IMR-90 (cell line): ENCODE measurements at regions not wholly inside any gene's neighbourhood (a gene's known extent, or its start where the extent isn't known, plus 50 kb on each side); places are given as distances from the start of the nearest gene placed in this dataset.
A peak's percentile ranks its signal among the peaks of the same experiment; 100 is the strongest.

ENCODE experiments used
- ATAC-seq: fragments of 200-7000 bp; cut with Tn5 transposase; 2 replicates; pipeline ENCODE4 v1.9.1; 2020; ENCODE audit warnings: low read depth, mild to moderate bottlenecking, moderate library complexity
- BruUV-seq: library from RNA; stranded (reverse); fragments of 400-500 nt; replicated peaks from 2 replicates; lab custom pipeline; 2021; lab: Mats Ljungman, UMichigan
- CTCF ChIA-PET: fragments of 300-600 bp; formaldehyde crosslinking; extraction: SDS; loops from one replicate; lab custom pipeline; 2021; ENCODE audit warnings: antibody characterized with exemption; lab: Yijun Ruan, JAX
- POLR2A ChIA-PET: fragments of 300-600 bp; sonication (Branson Sonifier 250); formaldehyde crosslinking; loops from one replicate; lab custom pipeline; 2022; ENCODE audit warnings: antibody characterized with exemption; ENCODE audit not compliant: unreplicated experiment; lab: Charles Lee
- DNase-seq: peaks from one replicate; pipeline ENCODE4 v3.0.0; 2013
- H2AFZ ChIP-seq: replicated peaks from 2 replicates; pipeline ENCODE3; 2013; ENCODE audit warnings: low read length, mild to moderate bottlenecking; ENCODE audit not compliant: poor library complexity
- H2AK5ac ChIP-seq: 2 replicates; pipeline ENCODE4 v1.6.1; 2013; ENCODE audit warnings: low read depth, low read length, inconsistent platforms
- H2AK9ac ChIP-seq: replicated peaks from 2 replicates; pipeline ENCODE3; 2013; ENCODE audit warnings: mild to moderate bottlenecking, low read depth, low read length, moderate library complexity; ENCODE audit not compliant: poor library complexity
- H2BK120ac ChIP-seq: 2 replicates; pipeline ENCODE4 v1.6.1; 2013; ENCODE audit warnings: low read depth, low read length, inconsistent platforms
- H2BK15ac ChIP-seq: 3 replicates; pipeline ENCODE4 v1.6.1; 2013; ENCODE audit warnings: low read depth, low read length, inconsistent platforms
- H2BK20ac ChIP-seq: 2 replicates; pipeline ENCODE4 v1.6.1; 2013; ENCODE audit warnings: low read depth, mild to moderate bottlenecking, inconsistent platforms, low read length, moderate library complexity
- H2BK5ac ChIP-seq: 2 replicates; pipeline ENCODE4 v1.6.1; 2013; ENCODE audit warnings: mild to moderate bottlenecking, low read depth, low read length, inconsistent platforms; ENCODE audit not compliant: poor library complexity, severe bottlenecking
- H3K14ac ChIP-seq: replicated peaks from 2 replicates; pipeline ENCODE4 v1.6.1; 2013; ENCODE audit warnings: low read depth, low read length, inconsistent platforms
- H3K18ac ChIP-seq: 2 replicates; pipeline ENCODE4 v1.6.1; 2013; ENCODE audit warnings: low read depth, low read length, control low read depth
- H3K23ac ChIP-seq: 2 replicates; pipeline ENCODE4 v1.6.1; 2013; ENCODE audit warnings: low read depth, low read length, inconsistent platforms
- H3K27ac ChIP-seq: 2 replicates; pipeline ENCODE4 v1.5.1; 2013; ENCODE audit warnings: mild to moderate bottlenecking, control low read depth, low read length; ENCODE audit not compliant: insufficient read depth
- H3K27me3 ChIP-seq: 2 replicates; pipeline ENCODE4 v1.6.1; 2013; ENCODE audit warnings: low read length; ENCODE audit not compliant: control insufficient read depth, insufficient read depth
- H3K36me3 ChIP-seq: 2 replicates; pipeline ENCODE4 v1.6.1; 2013; ENCODE audit warnings: low read length, mixed read lengths; ENCODE audit not compliant: control insufficient read depth, insufficient read depth
- H3K4ac ChIP-seq: 2 replicates; pipeline ENCODE4 v1.6.1; 2013; ENCODE audit warnings: low read depth, low read length, inconsistent platforms
- H3K4me1 ChIP-seq: 2 replicates; pipeline ENCODE4 v1.6.1; 2013; ENCODE audit warnings: low read length, mixed read lengths; ENCODE audit not compliant: control insufficient read depth, insufficient read depth
- H3K4me2 ChIP-seq: 2 replicates; pipeline ENCODE4 v1.6.1; 2013; ENCODE audit warnings: low read depth, mild to moderate bottlenecking, control low read depth, low read length, moderate library complexity
- H3K4me3 ChIP-seq: 2 replicates; pipeline ENCODE4 v1.5.1; 2013; ENCODE audit warnings: low read depth, mild to moderate bottlenecking, control low read depth, low read length, moderate library complexity; ENCODE audit not compliant: insufficient read depth
- H3K56ac ChIP-seq: 2 replicates; pipeline ENCODE4 v1.6.1; 2013; ENCODE audit warnings: low read length, inconsistent platforms; ENCODE audit not compliant: insufficient read depth; ENCODE audit errors: extremely low read depth
- H3K79me1 ChIP-seq, 2 experiments: 2 replicates each; pipeline ENCODE4 v1.6.1; 2013; ENCODE audit warnings: low read length in 2 of 2, inconsistent platforms in 1 of 2, low read depth in 1 of 2
- H3K9ac ChIP-seq: 2 replicates; pipeline ENCODE4 v1.6.1; 2013; ENCODE audit warnings: low read depth, low read length, control low read depth
- H3K9me1 ChIP-seq: 2 replicates; pipeline ENCODE4 v1.6.1; 2013; ENCODE audit warnings: low read length, inconsistent platforms; ENCODE audit not compliant: insufficient read depth
- H3K9me3 ChIP-seq: 2 replicates; pipeline ENCODE4 v1.6.1; 2013; ENCODE audit warnings: low read length; ENCODE audit not compliant: control insufficient read depth, insufficient read depth
- H4K20me1 ChIP-seq: 2 replicates; pipeline ENCODE4 v1.6.1; 2013; ENCODE audit warnings: low read length, inconsistent platforms; ENCODE audit not compliant: insufficient read depth
- H4K5ac ChIP-seq: 2 replicates; pipeline ENCODE4 v1.6.1; 2013; ENCODE audit warnings: mild to moderate bottlenecking, low read depth, low read length, control low read depth
- H4K8ac ChIP-seq, 2 experiments: 2 replicates each; pipeline ENCODE4 v1.6.1; 2013; ENCODE audit warnings: low read depth in 2 of 2, low read length in 2 of 2, control low read depth in 1 of 2, inconsistent platforms in 1 of 2
- H4K91ac ChIP-seq: 2 replicates; pipeline ENCODE4 v1.6.1; 2013; ENCODE audit warnings: low read depth, low read length, inconsistent platforms; ENCODE audit not compliant: insufficient read depth
- BHLHE40 ChIP-seq: fragments of 150-350 bp; IDR thresholded peaks from 2 replicates; pipeline ENCODE4 v1.6.1; 2016; ENCODE audit warnings: mild to moderate bottlenecking, low read depth, low read length
- CEBPB ChIP-seq: IDR thresholded peaks from 2 replicates; pipeline ENCODE4 v1.6.1; 2012; ENCODE audit warnings: low read depth, low read length, improper control_type of control experiment
- MAZ ChIP-seq: IDR thresholded peaks from 2 replicates; pipeline ENCODE4 v1.6.1; 2012; ENCODE audit warnings: low read depth, mild to moderate bottlenecking, low read length, improper control_type of control experiment, moderate library complexity, borderline replicate concordance
- NFE2L2 ChIP-seq: fragments of 150-350 bp; IDR thresholded peaks from 2 replicates; pipeline ENCODE4 v1.6.1; 2016; ENCODE audit warnings: low read depth, mild to moderate bottlenecking, low read length
- POLR2A ChIP-seq: IDR thresholded peaks from 2 replicates; pipeline ENCODE4 v1.6.1; 2012; ENCODE audit warnings: mild to moderate bottlenecking, low read depth, low read length
- RCOR1 ChIP-seq: IDR thresholded peaks from 2 replicates; pipeline ENCODE4 v1.6.1; 2012; ENCODE audit warnings: mild to moderate bottlenecking, low read length, improper control_type of control experiment; ENCODE audit not compliant: insufficient replicate concordance
- SMC3 ChIP-seq: fragments of 150-350 bp; IDR thresholded peaks from 2 replicates; pipeline ENCODE4 v1.6.1; 2016; ENCODE audit warnings: low read depth, mild to moderate bottlenecking, antibody characterized with exemption, low read length, moderate library complexity
- USF2 ChIP-seq: fragments of 150-350 bp; IDR thresholded peaks from 2 replicates; pipeline ENCODE4 v1.6.1; 2017; ENCODE audit warnings: mild to moderate bottlenecking, antibody characterized with exemption, low read length, low read depth
- WGBS, 2 experiments: methylation state at CpG; one replicate each; pipeline versions ENCODE4 v1.1.5 to v1.1.7; 2013; ENCODE audit warnings: missing lambda C conversion rate in 2 of 2; ENCODE audit not compliant: insufficient read length in 1 of 2; ENCODE audit errors: extremely low coverage in 2 of 2; 5-methylcytosine and 5-hydroxymethylcytosine counted together
- dilution Hi-C: fragments of 300-500 bp; cut with HindIII; formaldehyde crosslinking; loops from one replicate; pipeline ENCODE4 v1.14.3; 2018; ENCODE audit warnings: low sequenced_read_pairs; ENCODE audit not compliant: unreplicated experiment
- in situ Hi-C: fragments of 300-500 bp; cut with MboI; formaldehyde crosslinking; loops from 3 replicates; pipeline ENCODE4 v1.14.3; 2019; ENCODE audit warnings: low sequenced_read_pairs, inconsistent platforms, mixed read lengths
- intact Hi-C: fragments of 100-400 bp; cut with micrococcal nuclease; formaldehyde crosslinking; loops from 2 replicates; pipeline ENCODE4 v1.10.0; 2022
- TF ChIP-seq, protein P1 (sequence below): conservative IDR thresholded peaks from 2 replicates; pipeline ENCODE4 v1.5.1; 2012; ENCODE audit warnings: mild to moderate bottlenecking, low read depth, low read length, improper control_type of control experiment

GRCh38 chr5:34604119-34604675 lies 51.9 kb upstream of the RAI14 start:
- DNase-seq (no peak), ATAC-seq (no peak)
- Histone ChIP-seq H2BK15ac (peak overlapping the region; percentile 90), H2AK9ac (no peak overlapping the region), H3K56ac (no peak overlapping the region), H2BK120ac (peak overlapping the region; percentile 52; the same call in 1 of the 2 replicates), H3K4me3 (no peak overlapping the region), H4K91ac (no peak overlapping the region; the same call in 1 of the 2 replicates), H3K4me2 (no peak overlapping the region), H3K27me3 (no peaks in the 10 kb centered on the region), H3K27ac (no peak overlapping the region), H3K9ac (no peak overlapping the region), H3K9me1 (peaks cover 7% of the 10 kb centered on the region; the same call in 1 of the 2 replicates), H3K4ac (peak overlapping the region; percentile 22; the same call in 1 of the 2 replicates), H2AK5ac (peak overlapping the region; percentile 82), H2AFZ (no peak overlapping the region), H4K8ac (no peak overlapping the region), H2BK5ac (no peak overlapping the region), H3K23ac (no peak overlapping the region), H4K20me1 (no peaks in the 10 kb centered on the region), H2BK20ac (peak overlapping the region; percentile 77; the same call in 1 of the 2 replicates), H3K14ac (0 out of 2 replicates have a peak overlapping the region, but pooled peaks have one; percentile 24), H3K9me3 (no peaks in the 10 kb centered on the region), H3K4me1 (peaks cover 6% of the 10 kb centered on the region), H3K79me1 (peaks cover 3 to 14% of the 10 kb centered on the region in 2 experiments; a peak in 3 of 4 replicates), H3K36me3 (no peaks in the 10 kb centered on the region), H4K5ac (no peak overlapping the region), H3K18ac (peak overlapping the region; percentile 1; the same call in 1 of the 2 replicates)
- intact Hi-C loops = no loop called here
- ChIA-PET CTCF (no interaction called here), POLR2A (no interaction called here)
- TF ChIP-seq USF2 (no peak), MAZ (no peak), BHLHE40 (no peak), POLR2A (no peak), NFE2L2 (no peak), SMC3 (no peak), RCOR1 (no peak), CEBPB (no peak)
- TF ChIP-seq, protein P1, sequence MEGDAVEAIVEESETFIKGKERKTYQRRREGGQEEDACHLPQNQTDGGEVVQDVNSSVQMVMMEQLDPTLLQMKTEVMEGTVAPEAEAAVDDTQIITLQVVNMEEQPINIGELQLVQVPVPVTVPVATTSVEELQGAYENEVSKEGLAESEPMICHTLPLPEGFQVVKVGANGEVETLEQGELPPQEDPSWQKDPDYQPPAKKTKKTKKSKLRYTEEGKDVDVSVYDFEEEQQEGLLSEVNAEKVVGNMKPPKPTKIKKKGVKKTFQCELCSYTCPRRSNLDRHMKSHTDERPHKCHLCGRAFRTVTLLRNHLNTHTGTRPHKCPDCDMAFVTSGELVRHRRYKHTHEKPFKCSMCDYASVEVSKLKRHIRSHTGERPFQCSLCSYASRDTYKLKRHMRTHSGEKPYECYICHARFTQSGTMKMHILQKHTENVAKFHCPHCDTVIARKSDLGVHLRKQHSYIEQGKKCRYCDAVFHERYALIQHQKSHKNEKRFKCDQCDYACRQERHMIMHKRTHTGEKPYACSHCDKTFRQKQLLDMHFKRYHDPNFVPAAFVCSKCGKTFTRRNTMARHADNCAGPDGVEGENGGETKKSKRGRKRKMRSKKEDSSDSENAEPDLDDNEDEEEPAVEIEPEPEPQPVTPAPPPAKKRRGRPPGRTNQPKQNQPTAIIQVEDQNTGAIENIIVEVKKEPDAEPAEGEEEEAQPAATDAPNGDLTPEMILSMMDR = no peak
- no TSS peak for BruUV-seq
- no CpG with 5 or more reads among the region's 1 CpG for WGBS, 2 experiments
- in situ Hi-C loops = no loop called here
- dilution Hi-C loops = no loop called here
